GM23338 (cell line): ENCODE measurements at regions not wholly inside any gene's neighbourhood (a gene's known extent, or its start where the extent isn't known, plus 50 kb on each side); places are given as distances from the start of the nearest gene placed in this dataset.

Experiments used
- ATAC-seq: fragments of 200-7000 bp; cut with Tn5 transposase; 3 replicates; pipeline ENCODE4 v1.9.1; 2020
- DNase-seq: peaks from one replicate; pipeline ENCODE4 v3.0.0-alpha.2; 2015; ENCODE audit warnings: low spot score
- H2AFZ ChIP-seq: fragments of 200-600 bp; sonication (generic); 2 replicates; pipeline ENCODE4 v1.8.0; 2016; ENCODE audit warnings: antibody characterized with exemption, mild to moderate bottlenecking, moderate library complexity
- H3F3A ChIP-seq: fragments of 200-600 bp; sonication (generic); replicated peaks from 2 replicates; pipeline ENCODE4 v1.8.0; 2017; ENCODE audit warnings: antibody characterized with exemption, mixed run types, low read depth
- H3K27ac ChIP-seq: fragments of 200-600 bp; sonication (generic); 2 replicates; pipeline ENCODE4 v1.6.1; 2016; ENCODE audit warnings: low read depth
- H3K27me3 ChIP-seq: fragments of 200-600 bp; sonication (generic); 2 replicates; pipeline ENCODE4 v1.8.0; 2016; ENCODE audit warnings: mild to moderate bottlenecking, mixed run types, moderate library complexity; ENCODE audit not compliant: insufficient read depth
- H3K36me3 ChIP-seq: fragments of 200-600 bp; sonication (generic); 2 replicates; pipeline ENCODE4 v1.8.0; 2016; ENCODE audit warnings: mild to moderate bottlenecking; ENCODE audit not compliant: insufficient read depth
- H3K4me1 ChIP-seq: fragments of 200-600 bp; sonication (generic); 2 replicates; pipeline ENCODE4 v1.8.0; 2016; ENCODE audit warnings: mild to moderate bottlenecking, moderate library complexity; ENCODE audit not compliant: insufficient read depth
- H3K4me2 ChIP-seq: fragments of 200-600 bp; sonication (generic); 2 replicates; pipeline ENCODE4 v1.7.1; 2017; ENCODE audit warnings: mixed run types
- H3K4me3 ChIP-seq: fragments of 200-600 bp; sonication (generic); 2 replicates; pipeline ENCODE4 v1.6.1; 2016; ENCODE audit warnings: mixed run types
- H3K79me2 ChIP-seq: fragments of 200-600 bp; sonication (generic); replicated peaks from 2 replicates; pipeline ENCODE4 v1.8.0; 2017; ENCODE audit warnings: mild to moderate bottlenecking; ENCODE audit not compliant: insufficient read depth
- H3K9me2 ChIP-seq: fragments of 200-600 bp; sonication (generic); 2 replicates; pipeline ENCODE4 v1.8.0; 2017; ENCODE audit not compliant: insufficient read depth
- H4K20me1 ChIP-seq: fragments of 200-600 bp; sonication (generic); replicated peaks from 2 replicates; pipeline ENCODE4 v1.8.0; 2017; ENCODE audit warnings: mild to moderate bottlenecking; ENCODE audit not compliant: insufficient read depth
- H3K27ac Mint-ChIP-seq: 2 replicates; pipeline ENCODE4 v1.8.0; 2020; ENCODE audit warnings: inconsistent platforms, mild to moderate bottlenecking, moderate library complexity, mixed read lengths
- H3K27me3 Mint-ChIP-seq: 3 replicates; pipeline ENCODE4 v1.8.0; 2022; ENCODE audit warnings: low read depth, mild to moderate bottlenecking, moderate library complexity, mixed read lengths, inconsistent platforms; ENCODE audit not compliant: insufficient read depth, poor library complexity
- H3K36me3 Mint-ChIP-seq: 3 replicates; pipeline ENCODE4 v1.8.0; 2021; ENCODE audit warnings: low read depth, mild to moderate bottlenecking, inconsistent platforms, moderate library complexity, mixed read lengths
- H3K4me1 Mint-ChIP-seq: 3 replicates; pipeline ENCODE4 v1.8.0; 2020; ENCODE audit warnings: mild to moderate bottlenecking, inconsistent platforms, mixed read lengths
- H3K4me3 Mint-ChIP-seq: 3 replicates; pipeline ENCODE4 v1.8.0; 2021; ENCODE audit warnings: moderate library complexity, mild to moderate bottlenecking, inconsistent platforms, mixed read lengths
- H3K9me3 Mint-ChIP-seq: 3 replicates; pipeline ENCODE4 v1.8.0; 2020; ENCODE audit warnings: moderate library complexity, mild to moderate bottlenecking, inconsistent platforms, mixed read lengths
- CREB1 ChIP-seq: fragments of 250-450 bp; sonication (Bioruptor Pico); IDR thresholded peaks from 2 replicates; pipeline ENCODE4 v1.5.0; 2020; ENCODE audit warnings: low read depth, mild to moderate bottlenecking, moderate library complexity
- EZH2 ChIP-seq: fragments of 200-600 bp; sonication (generic); IDR thresholded peaks from one replicate; pipeline ENCODE4 v1.8.0; 2017; ENCODE audit warnings: antibody characterized with exemption, mild to moderate bottlenecking, low read depth; ENCODE audit not compliant: unreplicated experiment
- EZH2phosphoT487 ChIP-seq: fragments of 200-600 bp; sonication (generic); IDR thresholded peaks from one replicate; pipeline ENCODE4 v1.8.1; 2018; ENCODE audit warnings: antibody characterized with exemption; ENCODE audit not compliant: unreplicated experiment
- JUNB ChIP-seq: IDR thresholded peaks from one replicate; pipeline ENCODE4 v1.6.1; 2016; ENCODE audit warnings: antibody characterized with exemption; ENCODE audit not compliant: unreplicated experiment
- NANOG ChIP-seq: IDR thresholded peaks from 2 replicates; pipeline ENCODE4 v1.6.1; 2016; ENCODE audit warnings: antibody characterized with exemption, borderline replicate concordance
- POLR2AphosphoS5 ChIP-seq: IDR thresholded peaks from 2 replicates; pipeline ENCODE4 v1.6.1; 2016; ENCODE audit warnings: antibody characterized with exemption, low read depth
- STAT1 ChIP-seq: IDR thresholded peaks from one replicate; pipeline ENCODE4 v1.6.1; 2016; ENCODE audit warnings: antibody characterized with exemption; ENCODE audit not compliant: unreplicated experiment
- ZNF114 ChIP-seq: fragments of 250-450 bp; sonication (Bioruptor Pico); IDR thresholded peaks from 2 replicates; pipeline ENCODE4 v1.5.0; 2020; ENCODE audit warnings: mild to moderate bottlenecking, moderate library complexity
- ZNF331 ChIP-seq: fragments of 250-450 bp; sonication (Bioruptor Pico); IDR thresholded peaks from 2 replicates; pipeline ENCODE4 v1.5.0; 2020; ENCODE audit warnings: low read depth, mild to moderate bottlenecking, moderate library complexity
- TF ChIP-seq, protein P1 (sequence below): IDR thresholded peaks from one replicate; pipeline ENCODE4 v1.6.1; 2018; ENCODE audit warnings: antibody characterized with exemption; ENCODE audit not compliant: unreplicated experiment
- TF ChIP-seq, protein P2 (sequence below), 2 experiments: fragments of 200-600 bp in 1 of 2; sonication (generic) in 1 of 2; conservative IDR thresholded peaks; 2 replicates each; pipeline versions ENCODE4 v1.5.1 to v1.6.1; 2016 to 2017; ENCODE audit warnings: antibody characterized with exemption in 2 of 2, low read depth in 2 of 2, mild to moderate bottlenecking in 2 of 2, moderate library complexity in 1 of 2
- TF ChIP-seq, protein P3 (sequence below): fragments of 250-450 bp; sonication (Bioruptor Pico); IDR thresholded peaks from 2 replicates; pipeline ENCODE4 v1.5.0; 2020; ENCODE audit warnings: mild to moderate bottlenecking, moderate library complexity
- TF ChIP-seq, protein P4 (sequence below): IDR thresholded peaks from 2 replicates; pipeline ENCODE4 v1.6.1; 2016; ENCODE audit warnings: antibody characterized with exemption

DNA sequence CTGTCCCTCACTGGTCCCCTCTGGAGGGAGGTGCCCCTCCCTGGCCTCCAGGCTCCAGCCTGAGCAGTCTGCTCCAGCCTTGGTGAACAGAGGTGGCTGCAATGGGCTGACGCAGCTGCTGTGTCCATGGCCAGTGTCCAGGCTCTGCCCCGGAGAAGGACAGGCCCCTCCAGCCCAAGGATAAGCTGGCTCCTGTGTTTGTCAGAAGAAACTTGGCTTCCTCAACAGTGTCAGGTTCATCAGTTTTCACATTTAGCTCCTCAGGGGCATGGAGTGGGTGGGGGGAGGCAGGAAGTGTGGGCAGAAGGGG is 402.8 kb downstream of the MATN1 start:
- no peak overlapping the region for H3K4me3 Mint-ChIP-seq
- no peak for ATAC-seq
- H3K27ac Mint-ChIP-seq: no peak overlapping the region

More for the DNA sequence above, 402.8 kb downstream of the MATN1 start:
- TF ChIP-seq, protein P1, sequence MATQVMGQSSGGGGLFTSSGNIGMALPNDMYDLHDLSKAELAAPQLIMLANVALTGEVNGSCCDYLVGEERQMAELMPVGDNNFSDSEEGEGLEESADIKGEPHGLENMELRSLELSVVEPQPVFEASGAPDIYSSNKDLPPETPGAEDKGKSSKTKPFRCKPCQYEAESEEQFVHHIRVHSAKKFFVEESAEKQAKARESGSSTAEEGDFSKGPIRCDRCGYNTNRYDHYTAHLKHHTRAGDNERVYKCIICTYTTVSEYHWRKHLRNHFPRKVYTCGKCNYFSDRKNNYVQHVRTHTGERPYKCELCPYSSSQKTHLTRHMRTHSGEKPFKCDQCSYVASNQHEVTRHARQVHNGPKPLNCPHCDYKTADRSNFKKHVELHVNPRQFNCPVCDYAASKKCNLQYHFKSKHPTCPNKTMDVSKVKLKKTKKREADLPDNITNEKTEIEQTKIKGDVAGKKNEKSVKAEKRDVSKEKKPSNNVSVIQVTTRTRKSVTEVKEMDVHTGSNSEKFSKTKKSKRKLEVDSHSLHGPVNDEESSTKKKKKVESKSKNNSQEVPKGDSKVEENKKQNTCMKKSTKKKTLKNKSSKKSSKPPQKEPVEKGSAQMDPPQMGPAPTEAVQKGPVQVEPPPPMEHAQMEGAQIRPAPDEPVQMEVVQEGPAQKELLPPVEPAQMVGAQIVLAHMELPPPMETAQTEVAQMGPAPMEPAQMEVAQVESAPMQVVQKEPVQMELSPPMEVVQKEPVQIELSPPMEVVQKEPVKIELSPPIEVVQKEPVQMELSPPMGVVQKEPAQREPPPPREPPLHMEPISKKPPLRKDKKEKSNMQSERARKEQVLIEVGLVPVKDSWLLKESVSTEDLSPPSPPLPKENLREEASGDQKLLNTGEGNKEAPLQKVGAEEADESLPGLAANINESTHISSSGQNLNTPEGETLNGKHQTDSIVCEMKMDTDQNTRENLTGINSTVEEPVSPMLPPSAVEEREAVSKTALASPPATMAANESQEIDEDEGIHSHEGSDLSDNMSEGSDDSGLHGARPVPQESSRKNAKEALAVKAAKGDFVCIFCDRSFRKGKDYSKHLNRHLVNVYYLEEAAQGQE: no peak
- TF ChIP-seq STAT1: no peak
- TF ChIP-seq EZH2: no peak
- no peak for TF ChIP-seq NANOG
- TF ChIP-seq, protein P2, sequence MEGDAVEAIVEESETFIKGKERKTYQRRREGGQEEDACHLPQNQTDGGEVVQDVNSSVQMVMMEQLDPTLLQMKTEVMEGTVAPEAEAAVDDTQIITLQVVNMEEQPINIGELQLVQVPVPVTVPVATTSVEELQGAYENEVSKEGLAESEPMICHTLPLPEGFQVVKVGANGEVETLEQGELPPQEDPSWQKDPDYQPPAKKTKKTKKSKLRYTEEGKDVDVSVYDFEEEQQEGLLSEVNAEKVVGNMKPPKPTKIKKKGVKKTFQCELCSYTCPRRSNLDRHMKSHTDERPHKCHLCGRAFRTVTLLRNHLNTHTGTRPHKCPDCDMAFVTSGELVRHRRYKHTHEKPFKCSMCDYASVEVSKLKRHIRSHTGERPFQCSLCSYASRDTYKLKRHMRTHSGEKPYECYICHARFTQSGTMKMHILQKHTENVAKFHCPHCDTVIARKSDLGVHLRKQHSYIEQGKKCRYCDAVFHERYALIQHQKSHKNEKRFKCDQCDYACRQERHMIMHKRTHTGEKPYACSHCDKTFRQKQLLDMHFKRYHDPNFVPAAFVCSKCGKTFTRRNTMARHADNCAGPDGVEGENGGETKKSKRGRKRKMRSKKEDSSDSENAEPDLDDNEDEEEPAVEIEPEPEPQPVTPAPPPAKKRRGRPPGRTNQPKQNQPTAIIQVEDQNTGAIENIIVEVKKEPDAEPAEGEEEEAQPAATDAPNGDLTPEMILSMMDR (conservative IDR thresholded peaks at IDR 0.05; ENCODE audit: low read depth in 2 of 2): no peak
- TF ChIP-seq, protein P3, sequence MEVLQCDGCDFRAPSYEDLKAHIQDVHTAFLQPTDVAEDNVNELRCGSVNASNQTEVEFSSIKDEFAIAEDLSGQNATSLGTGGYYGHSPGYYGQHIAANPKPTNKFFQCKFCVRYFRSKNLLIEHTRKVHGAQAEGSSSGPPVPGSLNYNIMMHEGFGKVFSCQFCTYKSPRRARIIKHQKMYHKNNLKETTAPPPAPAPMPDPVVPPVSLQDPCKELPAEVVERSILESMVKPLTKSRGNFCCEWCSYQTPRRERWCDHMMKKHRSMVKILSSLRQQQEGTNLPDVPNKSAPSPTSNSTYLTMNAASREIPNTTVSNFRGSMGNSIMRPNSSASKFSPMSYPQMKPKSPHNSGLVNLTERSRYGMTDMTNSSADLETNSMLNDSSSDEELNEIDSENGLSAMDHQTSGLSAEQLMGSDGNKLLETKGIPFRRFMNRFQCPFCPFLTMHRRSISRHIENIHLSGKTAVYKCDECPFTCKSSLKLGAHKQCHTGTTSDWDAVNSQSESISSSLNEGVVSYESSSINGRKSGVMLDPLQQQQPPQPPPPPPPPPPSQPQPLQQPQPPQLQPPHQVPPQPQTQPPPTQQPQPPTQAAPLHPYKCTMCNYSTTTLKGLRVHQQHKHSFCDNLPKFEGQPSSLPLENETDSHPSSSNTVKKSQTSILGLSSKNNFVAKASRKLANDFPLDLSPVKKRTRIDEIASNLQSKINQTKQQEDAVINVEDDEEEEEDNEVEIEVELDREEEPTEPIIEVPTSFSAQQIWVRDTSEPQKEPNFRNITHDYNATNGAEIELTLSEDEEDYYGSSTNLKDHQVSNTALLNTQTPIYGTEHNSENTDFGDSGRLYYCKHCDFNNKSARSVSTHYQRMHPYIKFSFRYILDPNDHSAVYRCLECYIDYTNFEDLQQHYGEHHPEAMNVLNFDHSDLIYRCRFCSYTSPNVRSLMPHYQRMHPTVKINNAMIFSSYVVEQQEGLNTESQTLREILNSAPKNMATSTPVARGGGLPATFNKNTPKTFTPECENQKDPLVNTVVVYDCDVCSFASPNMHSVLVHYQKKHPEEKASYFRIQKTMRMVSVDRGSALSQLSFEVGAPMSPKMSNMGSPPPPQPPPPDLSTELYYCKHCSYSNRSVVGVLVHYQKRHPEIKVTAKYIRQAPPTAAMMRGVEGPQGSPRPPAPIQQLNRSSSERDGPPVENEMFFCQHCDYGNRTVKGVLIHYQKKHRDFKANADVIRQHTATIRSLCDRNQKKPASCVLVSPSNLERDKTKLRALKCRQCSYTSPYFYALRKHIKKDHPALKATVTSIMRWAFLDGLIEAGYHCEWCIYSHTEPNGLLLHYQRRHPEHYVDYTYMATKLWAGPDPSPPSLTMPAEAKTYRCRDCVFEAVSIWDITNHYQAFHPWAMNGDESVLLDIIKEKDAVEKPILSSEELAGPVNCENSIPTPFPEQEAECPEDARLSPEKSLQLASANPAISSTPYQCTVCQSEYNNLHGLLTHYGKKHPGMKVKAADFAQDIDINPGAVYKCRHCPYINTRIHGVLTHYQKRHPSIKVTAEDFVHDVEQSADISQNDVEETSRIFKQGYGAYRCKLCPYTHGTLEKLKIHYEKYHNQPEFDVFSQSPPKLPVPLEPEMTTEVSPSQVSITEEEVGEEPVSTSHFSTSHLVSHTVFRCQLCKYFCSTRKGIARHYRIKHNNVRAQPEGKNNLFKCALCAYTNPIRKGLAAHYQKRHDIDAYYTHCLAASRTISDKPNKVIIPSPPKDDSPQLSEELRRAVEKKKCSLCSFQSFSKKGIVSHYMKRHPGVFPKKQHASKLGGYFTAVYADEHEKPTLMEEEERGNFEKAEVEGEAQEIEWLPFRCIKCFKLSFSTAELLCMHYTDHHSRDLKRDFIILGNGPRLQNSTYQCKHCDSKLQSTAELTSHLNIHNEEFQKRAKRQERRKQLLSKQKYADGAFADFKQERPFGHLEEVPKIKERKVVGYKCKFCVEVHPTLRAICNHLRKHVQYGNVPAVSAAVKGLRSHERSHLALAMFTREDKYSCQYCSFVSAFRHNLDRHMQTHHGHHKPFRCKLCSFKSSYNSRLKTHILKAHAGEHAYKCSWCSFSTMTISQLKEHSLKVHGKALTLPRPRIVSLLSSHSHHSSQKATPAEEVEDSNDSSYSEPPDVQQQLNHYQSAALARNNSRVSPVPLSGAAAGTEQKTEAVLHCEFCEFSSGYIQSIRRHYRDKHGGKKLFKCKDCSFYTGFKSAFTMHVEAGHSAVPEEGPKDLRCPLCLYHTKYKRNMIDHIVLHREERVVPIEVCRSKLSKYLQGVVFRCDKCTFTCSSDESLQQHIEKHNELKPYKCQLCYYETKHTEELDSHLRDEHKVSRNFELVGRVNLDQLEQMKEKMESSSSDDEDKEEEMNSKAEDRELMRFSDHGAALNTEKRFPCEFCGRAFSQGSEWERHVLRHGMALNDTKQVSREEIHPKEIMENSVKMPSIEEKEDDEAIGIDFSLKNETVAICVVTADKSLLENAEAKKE (CRISPR knock-in tag): no peak
- TF ChIP-seq ZNF114 (CRISPR knock-in tag): no peak
- no peak for TF ChIP-seq ZNF331 (CRISPR knock-in tag)
- no peak for TF ChIP-seq POLR2AphosphoS5
- TF ChIP-seq CREB1 (CRISPR knock-in tag): no peak
- no peak for TF ChIP-seq EZH2phosphoT487
- TF ChIP-seq, protein P4, sequence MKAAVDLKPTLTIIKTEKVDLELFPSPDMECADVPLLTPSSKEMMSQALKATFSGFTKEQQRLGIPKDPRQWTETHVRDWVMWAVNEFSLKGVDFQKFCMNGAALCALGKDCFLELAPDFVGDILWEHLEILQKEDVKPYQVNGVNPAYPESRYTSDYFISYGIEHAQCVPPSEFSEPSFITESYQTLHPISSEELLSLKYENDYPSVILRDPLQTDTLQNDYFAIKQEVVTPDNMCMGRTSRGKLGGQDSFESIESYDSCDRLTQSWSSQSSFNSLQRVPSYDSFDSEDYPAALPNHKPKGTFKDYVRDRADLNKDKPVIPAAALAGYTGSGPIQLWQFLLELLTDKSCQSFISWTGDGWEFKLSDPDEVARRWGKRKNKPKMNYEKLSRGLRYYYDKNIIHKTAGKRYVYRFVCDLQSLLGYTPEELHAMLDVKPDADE: no peak
- TF ChIP-seq JUNB: no peak
- Histone ChIP-seq H3K79me2 (no peaks in the 10 kb centered on the region), H3K4me2 (no peak overlapping the region), H2AFZ (no peak overlapping the region), H3K9me2 (no peaks in the 10 kb centered on the region), H3K4me3 (no peak overlapping the region), H3K27ac (no peak overlapping the region), H3K4me1 (no peaks in the 10 kb centered on the region), H3K36me3 (no peaks in the 10 kb centered on the region), H3K27me3 (no peaks in the 10 kb centered on the region), H3F3A (no peaks in the 10 kb centered on the region), H4K20me1 (no peaks in the 10 kb centered on the region)
- H3K36me3 Mint-ChIP-seq: no peaks in the 10 kb centered on the region
- H3K4me1 Mint-ChIP-seq: no peaks in the 10 kb centered on the region; the same call in 2 of the 3 replicates
- DNase-seq: no peak
- peaks cover 7% of the 10 kb centered on the region; the same call in 2 of the 3 replicates for H3K9me3 Mint-ChIP-seq
- peaks cover 13% of the 10 kb centered on the region for H3K27me3 Mint-ChIP-seq
